ENCODE measurements at regions not wholly inside any gene's neighbourhood (a gene's known extent, or its start where the extent isn't known, plus 50 kb on each side); places are given as distances from the start of the nearest gene placed in this dataset.

- Histone ChIP-seq H4K5ac (ENCODE audit: insufficient read length, low read depth, low read length) (no peak overlapping the region), H3K18ac (ENCODE audit: extremely low read depth, low read length) (no peak overlapping the region), H3K9ac (replicated peaks in 1 of 4; ENCODE audit: extremely low read depth in 1 of 4, low read depth in 3 of 4, low read length in 3 of 4) (no peak overlapping the region), H3K36me3 (ENCODE audit: control insufficient read depth in 2 of 4, insufficient read depth in 4 of 4, low read length in 3 of 4) (no peaks in the 10 kb centered on the region), H3K79me2 (ENCODE audit: control insufficient read depth in 1 of 2, insufficient read depth in 2 of 2, low read length in 2 of 2) (no peaks in the 10 kb centered on the region), H2BK5ac (ENCODE audit: low read depth, low read length) (no peak overlapping the region), H2AK5ac (ENCODE audit: low read depth, low read length) (no peak overlapping the region), H2BK20ac (ENCODE audit: low read length) (no peak overlapping the region), H2BK12ac (ENCODE audit: low read depth, low read length) (no peak overlapping the region), H3K56ac (replicated peaks; ENCODE audit: insufficient read length, low read depth, low read length) (no peak overlapping the region), H3K4me1 (replicated peaks in 1 of 4; ENCODE audit: control insufficient read depth in 3 of 4, insufficient read depth in 4 of 4, low read length in 3 of 4) (no peaks in the 10 kb centered on the region), H2BK15ac (ENCODE audit: low read length) (no peak overlapping the region), H3K14ac (ENCODE audit: insufficient read length) (no peak overlapping the region), H4K8ac (ENCODE audit: extremely low read depth, insufficient read depth, low read length) (no peak overlapping the region), H3K23me2 (ENCODE audit: low read depth, low read length) (no peaks in the 10 kb centered on the region), H3K27me3 (replicated peaks in 1 of 4; ENCODE audit: control insufficient read depth in 3 of 4, extremely low read depth in 1 of 4, insufficient read depth in 3 of 4, low read length in 3 of 4) (no peaks in the 10 kb centered on the region), H4K20me1 (replicated peaks in 1 of 2; ENCODE audit: control insufficient read depth in 1 of 2, insufficient read depth in 2 of 2, low read length in 2 of 2) (no peaks in the 10 kb centered on the region), H3K4me3 (ENCODE audit: extremely low read depth in 1 of 4, insufficient read depth in 2 of 4, low read depth in 3 of 4, low read length in 4 of 4) (no peak overlapping the region), H3K27ac (ENCODE audit: low read depth, low read length) (no peak overlapping the region), H4K91ac (replicated peaks; ENCODE audit: insufficient read length, low read length) (no peak overlapping the region), H2AFZ (ENCODE audit: low read length) (no peak overlapping the region), H3K9me3 (ENCODE audit: insufficient read depth in 2 of 2, low read depth in 1 of 2, low read length in 1 of 2) (peaks cover 12 to 20% of the 10 kb centered on the region in 2 experiments; a peak in 2 of 4 replicates), H3K79me1 (ENCODE audit: low read depth, low read length) (no peaks in the 10 kb centered on the region), H3K23ac (ENCODE audit: insufficient read length) (no peak overlapping the region), H3K4me2 (ENCODE audit: insufficient read depth in 1 of 2, low read depth in 2 of 2, low read length in 2 of 2) (no peak overlapping the region), H2BK120ac (replicated peaks; ENCODE audit: low read depth, low read length) (no peak overlapping the region), H3K4ac (replicated peaks; ENCODE audit: insufficient read length, low read depth, low read length) (no peak overlapping the region)
- POLR2A ChIA-PET (ENCODE audit: partially characterized antibody), result no interaction called here
- no peak for DNase-seq (ENCODE audit: low read depth in 1 of 2, low spot score in 2 of 2)
- CTCF ChIA-PET (ENCODE audit: partially characterized antibody), result no interaction called here
- WGBS, 2 experiments (ENCODE audit: extremely low coverage in 1 of 2, insufficient coverage in 1 of 2, insufficient read length in 1 of 2, insufficient replicate concordance in 2 of 2, low coverage in 1 of 2, low lambda C conversion rate in 2 of 2, missing lambda C conversion rate in 1 of 2), result 92% methylated on average over 3 of the region's 3 CpGs; no CpG with 5 or more reads in 1 of the 2 experiments
- no peak for TF ChIP-seq ASH2L (IDR thresholded peaks at IDR 0.05; ENCODE audit: low read length)
- TF ChIP-seq CTBP2 (IDR thresholded peaks at IDR 0.05; ENCODE audit: borderline replicate concordance, insufficient read depth, insufficient read length, low read length), result no peak
- TF ChIP-seq CEBPB (IDR thresholded peaks at IDR 0.05; ENCODE audit: low read depth, low read length), result no peak
- no peak for TF ChIP-seq CBX5 (IDR thresholded peaks at IDR 0.05; ENCODE audit: low read depth, low read length)
- no peak for TF ChIP-seq FOSL1 (IDR thresholded peaks at IDR 0.05; ENCODE audit: insufficient read depth, low read depth, low read length)
- TF ChIP-seq RXRA (IDR thresholded peaks at IDR 0.05; ENCODE audit: insufficient read depth, low read depth, low read length), result no peak
- no peak for TF ChIP-seq RFX5 (IDR thresholded peaks at IDR 0.05; ENCODE audit: borderline replicate concordance, low read depth, low read length)
- no peak for TF ChIP-seq BCL11A (IDR thresholded peaks at IDR 0.05; ENCODE audit: low read depth in 2 of 2, low read length in 2 of 2)
- TF ChIP-seq GABPA (IDR thresholded peaks at IDR 0.05; ENCODE audit: borderline replicate concordance, insufficient read depth, low read length), result no peak
- TF ChIP-seq POU5F1 (IDR thresholded peaks at IDR 0.05; ENCODE audit: low read depth, low read length), result no peak
- no peak for TF ChIP-seq EP300 (IDR thresholded peaks at IDR 0.05; ENCODE audit: borderline replicate concordance in 1 of 2, low read depth in 2 of 2, low read length in 2 of 2)
- no peak for FAIRE-seq
These were observed 303.0 kb downstream of the PAX1 start for GRCh38 chr20:22008456-22008855.

All from H1 (cell line).